ENCODE measurements at regions not wholly inside any gene's neighbourhood (a gene's known extent, or its start where the extent isn't known, plus 50 kb on each side); places are given as distances from the start of the nearest gene placed in this dataset.
A peak's percentile ranks its signal among the peaks of the same experiment; 100 is the strongest.

GRCh38 chr6:138577151-138577915, 78.0 kb upstream of the NHSL1 start:
- peak overlapping the region in 1 of 3 experiments; percentile 69; a peak in 2 of 7 replicates for H3K27ac Mint-ChIP-seq
- no peak overlapping the region for H3K14ac ChIP-seq (ENCODE audit: insufficient read depth, low read length)
- H3K9me3 Mint-ChIP-seq, result no peaks in the 10 kb centered on the region
- H3K9ac ChIP-seq (ENCODE audit: extremely low read depth, insufficient read length, low read length), result no peak overlapping the region
- no peak overlapping the region for H2BK12ac ChIP-seq (ENCODE audit: insufficient read length, low read depth, low read length)
- no peak overlapping the region for H3K4ac ChIP-seq (ENCODE audit: low read depth, low read length)
- H3K4me1 Mint-ChIP-seq, result peaks cover 33 to 43% of the 10 kb centered on the region in 2 experiments
- DNase-seq, result no peak
- H3K4me1 ChIP-seq (ENCODE audit: insufficient read depth, low read length), result peaks cover 8% of the 10 kb centered on the region
- no peak overlapping the region for H4K91ac ChIP-seq (ENCODE audit: insufficient read length, low read depth, low read length)
- no peak overlapping the region for H4K8ac ChIP-seq (replicated peaks; ENCODE audit: insufficient read length, low read depth, low read length)
- no peak overlapping the region for H2AFZ ChIP-seq (ENCODE audit: low read length)
- no peak overlapping the region for H4K5ac ChIP-seq (ENCODE audit: insufficient read length, low read depth, low read length)
- no peak overlapping the region for H2BK120ac ChIP-seq (ENCODE audit: low read depth, low read length, poor library complexity, severe bottlenecking)
- no peak overlapping the region for H3K23ac ChIP-seq (ENCODE audit: insufficient read length, low read depth, low read length)
- WGBS (ENCODE audit: extremely low coverage, insufficient read length, low lambda C conversion rate), result no CpG with 5 or more reads among the region's 9 CpGs
- peaks cover 2% of the 10 kb centered on the region; the same call in 1 of the 2 replicates for H3K79me2 ChIP-seq (ENCODE audit: insufficient read depth, low read length)
- no peaks in the 10 kb centered on the region for H4K20me1 ChIP-seq (ENCODE audit: control insufficient read depth, insufficient read depth, insufficient read length)
- no peak overlapping the region for H3K4me2 ChIP-seq (ENCODE audit: insufficient read depth, insufficient read length, low read length)
- TF ChIP-seq CTCF (conservative IDR thresholded peaks at IDR 0.05), result no peak
- H3K9me3 ChIP-seq (ENCODE audit: control insufficient read depth, low read depth, low read length), result no peaks in the 10 kb centered on the region
- no peaks in the 10 kb centered on the region for H3K27me3 Mint-ChIP-seq (ENCODE audit: low read depth)
- no peaks in the 10 kb centered on the region for H3K27me3 ChIP-seq (ENCODE audit: insufficient read depth, low read length)
- no peak overlapping the region for H2AK5ac ChIP-seq (ENCODE audit: insufficient read length, low read length)
- no peaks in the 10 kb centered on the region for H3K79me1 ChIP-seq (ENCODE audit: insufficient read depth, low read depth, low read length, poor library complexity, severe bottlenecking)
- no peak overlapping the region for H2BK15ac ChIP-seq (ENCODE audit: low read depth, low read length)
- H3K23me2 ChIP-seq (ENCODE audit: insufficient read length, low read depth, low read length, poor library complexity, severe bottlenecking), result peaks cover under 1% of the 10 kb centered on the region
- no peak overlapping the region for H3K18ac ChIP-seq (ENCODE audit: insufficient read length, low read depth, low read length)
- no peak overlapping the region for H3K56ac ChIP-seq (ENCODE audit: insufficient read length, low read depth, low read length)
- H2BK20ac ChIP-seq (ENCODE audit: low read depth, low read length, poor library complexity, severe bottlenecking), result no peak overlapping the region
- no peak overlapping the region for H3T11ph ChIP-seq (ENCODE audit: low read length)
- H3K4me3 Mint-ChIP-seq, result no peak overlapping the region
- no peak overlapping the region for H3K27ac ChIP-seq (ENCODE audit: insufficient read length, low read depth, low read length)
- H3K36me3 Mint-ChIP-seq (ENCODE audit: insufficient read depth in 1 of 3, low read depth in 3 of 3), result no peaks in the 10 kb centered on the region; a peak in 1 of 7 replicates
- no peak overlapping the region for H2BK5ac ChIP-seq (ENCODE audit: insufficient read length, low read length)
